ENCODE measurements at regions not wholly inside any gene's neighbourhood (a gene's known extent, or its start where the extent isn't known, plus 50 kb on each side); places are given as distances from the start of the nearest gene placed in this dataset.
A peak's percentile ranks its signal among the peaks of the same experiment; 100 is the strongest.

GRCh38 chr3:3635109-3635508, 164.1 kb upstream of the LRRN1 start:
- no CpG with 5 or more reads among the region's 1 CpG for WGBS (ENCODE audit: insufficient coverage)
- no peaks in the 10 kb centered on the region for H3K4me1 ChIP-seq (ENCODE audit: control insufficient read depth, insufficient read depth, low read length)
- no peak overlapping the region for H3K4me3 ChIP-seq (ENCODE audit: low read depth, low read length)
- no peak overlapping the region for H3K27ac ChIP-seq (ENCODE audit: low read depth, low read length)
- no peaks in the 10 kb centered on the region for H3K36me3 ChIP-seq (ENCODE audit: control insufficient read depth, insufficient read depth, low read length)
- no peaks in the 10 kb centered on the region for H3K27me3 ChIP-seq (ENCODE audit: control insufficient read depth, insufficient read depth, low read length)
- no peaks in the 10 kb centered on the region for H3K9me3 ChIP-seq (ENCODE audit: control insufficient read depth, insufficient read depth, low read length)
- no peak for DNase-seq (ENCODE audit: low read depth in 4 of 6, low spot score in 6 of 6)

GRCh38 chr3:3634326-3634725, 164.9 kb upstream of the LRRN1 start:
- Histone ChIP-seq H3K36me3 (ENCODE audit: control insufficient read depth, insufficient read depth, low read length) (no peaks in the 10 kb centered on the region), H3K9me3 (ENCODE audit: control insufficient read depth, insufficient read depth, low read length) (no peaks in the 10 kb centered on the region), H3K27me3 (ENCODE audit: control insufficient read depth, insufficient read depth, low read length) (no peaks in the 10 kb centered on the region), H3K4me3 (ENCODE audit: low read depth, low read length) (no peak overlapping the region), H3K4me1 (ENCODE audit: control insufficient read depth, insufficient read depth, low read length) (no peaks in the 10 kb centered on the region), H3K27ac (ENCODE audit: low read depth, low read length) (no peak overlapping the region)
- WGBS (ENCODE audit: insufficient coverage): 94% methylated on average over 6 of the region's 6 CpGs
- no peak for DNase-seq (ENCODE audit: low read depth in 4 of 6, low spot score in 6 of 6)

GRCh38 chr3:3633761-3634160, 165.5 kb upstream of the LRRN1 start:
- no peak overlapping the region for H3K27ac ChIP-seq (ENCODE audit: low read depth, low read length)
- no peaks in the 10 kb centered on the region for H3K4me1 ChIP-seq (ENCODE audit: control insufficient read depth, insufficient read depth, low read length)
- H3K27me3 ChIP-seq (ENCODE audit: control insufficient read depth, insufficient read depth, low read length): no peaks in the 10 kb centered on the region
- no peak for DNase-seq (ENCODE audit: low read depth in 4 of 6, low spot score in 6 of 6)
- H3K9me3 ChIP-seq (ENCODE audit: control insufficient read depth, insufficient read depth, low read length): no peaks in the 10 kb centered on the region
- 100% methylated on average over 1 of the region's 2 CpGs for WGBS (ENCODE audit: insufficient coverage)
- H3K36me3 ChIP-seq (ENCODE audit: control insufficient read depth, insufficient read depth, low read length): no peaks in the 10 kb centered on the region
- no peak overlapping the region for H3K4me3 ChIP-seq (ENCODE audit: low read depth, low read length)

GRCh38 chr3:3632449-3632848, 166.8 kb upstream of the LRRN1 start:
- WGBS (ENCODE audit: insufficient coverage): no CpG with 5 or more reads among the region's 2 CpGs
- no peaks in the 10 kb centered on the region for H3K4me1 ChIP-seq (ENCODE audit: control insufficient read depth, insufficient read depth, low read length)
- H3K27me3 ChIP-seq (ENCODE audit: control insufficient read depth, insufficient read depth, low read length): no peaks in the 10 kb centered on the region
- H3K36me3 ChIP-seq (ENCODE audit: control insufficient read depth, insufficient read depth, low read length): no peaks in the 10 kb centered on the region
- H3K9me3 ChIP-seq (ENCODE audit: control insufficient read depth, insufficient read depth, low read length): no peaks in the 10 kb centered on the region
- no peak for DNase-seq (ENCODE audit: low read depth in 4 of 6, low spot score in 6 of 6)
- H3K27ac ChIP-seq (ENCODE audit: low read depth, low read length): no peak overlapping the region
- no peak overlapping the region for H3K4me3 ChIP-seq (ENCODE audit: low read depth, low read length)

- no CpG with 5 or more reads among the region's 4 CpGs for WGBS (ENCODE audit: insufficient coverage)
- Histone ChIP-seq H3K27me3 (ENCODE audit: control insufficient read depth, insufficient read depth, low read length) (no peaks in the 10 kb centered on the region), H3K4me1 (ENCODE audit: control insufficient read depth, insufficient read depth, low read length) (no peaks in the 10 kb centered on the region), H3K9me3 (ENCODE audit: control insufficient read depth, insufficient read depth, low read length) (no peaks in the 10 kb centered on the region), H3K36me3 (ENCODE audit: control insufficient read depth, insufficient read depth, low read length) (no peaks in the 10 kb centered on the region), H3K27ac (ENCODE audit: low read depth, low read length) (no peak overlapping the region), H3K4me3 (ENCODE audit: low read depth, low read length) (no peak overlapping the region)
- no peak for DNase-seq (ENCODE audit: low read depth in 4 of 6, low spot score in 6 of 6)
These were observed 168.1 kb upstream of the LRRN1 start for GRCh38 chr3:3631114-3631513.

GRCh38 chr3:3629911-3630310, 169.3 kb upstream of the LRRN1 start:
- DNase-seq (ENCODE audit: low read depth in 4 of 6, low spot score in 6 of 6): no peak
- Histone ChIP-seq H3K4me3 (ENCODE audit: low read depth, low read length) (no peak overlapping the region), H3K36me3 (ENCODE audit: control insufficient read depth, insufficient read depth, low read length) (no peaks in the 10 kb centered on the region), H3K4me1 (ENCODE audit: control insufficient read depth, insufficient read depth, low read length) (no peaks in the 10 kb centered on the region), H3K27me3 (ENCODE audit: control insufficient read depth, insufficient read depth, low read length) (no peaks in the 10 kb centered on the region), H3K9me3 (ENCODE audit: control insufficient read depth, insufficient read depth, low read length) (no peaks in the 10 kb centered on the region), H3K27ac (ENCODE audit: low read depth, low read length) (no peak overlapping the region)

- DNase-seq (ENCODE audit: low read depth in 4 of 6, low spot score in 6 of 6): no peak
- Histone ChIP-seq H3K4me3 (ENCODE audit: low read depth, low read length) (no peak overlapping the region), H3K36me3 (ENCODE audit: control insufficient read depth, insufficient read depth, low read length) (no peaks in the 10 kb centered on the region), H3K4me1 (ENCODE audit: control insufficient read depth, insufficient read depth, low read length) (no peaks in the 10 kb centered on the region), H3K27ac (ENCODE audit: low read depth, low read length) (no peak overlapping the region), H3K9me3 (ENCODE audit: control insufficient read depth, insufficient read depth, low read length) (no peaks in the 10 kb centered on the region), H3K27me3 (ENCODE audit: control insufficient read depth, insufficient read depth, low read length) (no peaks in the 10 kb centered on the region)
- WGBS (ENCODE audit: insufficient coverage): 94% methylated on average over 2 of the region's 3 CpGs
These were observed 170.4 kb upstream of the LRRN1 start for GRCh38 chr3:3628676-3629328.

DNA sequence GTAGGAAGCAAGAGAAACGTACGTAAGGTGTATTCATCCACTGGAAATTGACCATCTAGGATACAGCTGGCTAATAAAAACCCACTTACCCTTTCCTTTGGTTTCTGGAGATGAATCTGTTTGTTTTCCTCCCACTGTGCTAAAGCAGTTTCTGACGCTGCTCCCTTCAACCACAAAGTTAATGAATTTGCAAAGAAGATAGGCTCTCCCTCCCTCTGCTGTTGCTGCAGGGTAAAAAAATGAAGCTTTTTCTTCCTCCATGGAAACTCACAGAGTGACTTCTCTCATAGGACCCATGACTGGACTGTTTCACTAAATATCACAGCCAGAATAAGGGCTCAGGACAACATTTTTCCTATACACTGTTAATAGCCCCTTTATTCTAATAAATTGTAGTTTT, 172.1 kb upstream of the LRRN1 start:
- H3K27ac ChIP-seq (ENCODE audit: low read depth, low read length): no peak overlapping the region
- H3K4me3 ChIP-seq (ENCODE audit: low read depth, low read length): no peak overlapping the region
- peak in 3 of 6 donors; percentile 15 to 83 (median 21) for DNase-seq (ENCODE audit: low read depth in 4 of 6, low spot score in 6 of 6)
- H3K4me1 ChIP-seq (ENCODE audit: control insufficient read depth, insufficient read depth, low read length): no peaks in the 10 kb centered on the region
- H3K27me3 ChIP-seq (ENCODE audit: control insufficient read depth, insufficient read depth, low read length): no peaks in the 10 kb centered on the region
- H3K36me3 ChIP-seq (ENCODE audit: control insufficient read depth, insufficient read depth, low read length): no peaks in the 10 kb centered on the region
- no CpG with 5 or more reads among the region's 3 CpGs for WGBS (ENCODE audit: insufficient coverage)
- H3K9me3 ChIP-seq (ENCODE audit: control insufficient read depth, insufficient read depth, low read length): no peaks in the 10 kb centered on the region

GRCh38 chr3:3625544-3626271, 173.5 kb upstream of the LRRN1 start:
- Histone ChIP-seq H3K4me3 (ENCODE audit: low read depth, low read length) (no peak overlapping the region), H3K27ac (ENCODE audit: low read depth, low read length) (no peak overlapping the region), H3K27me3 (ENCODE audit: control insufficient read depth, insufficient read depth, low read length) (no peaks in the 10 kb centered on the region), H3K36me3 (ENCODE audit: control insufficient read depth, insufficient read depth, low read length) (no peaks in the 10 kb centered on the region), H3K4me1 (ENCODE audit: control insufficient read depth, insufficient read depth, low read length) (no peaks in the 10 kb centered on the region), H3K9me3 (ENCODE audit: control insufficient read depth, insufficient read depth, low read length) (no peaks in the 10 kb centered on the region)
- no peak for DNase-seq (ENCODE audit: low read depth in 4 of 6, low spot score in 6 of 6)
- 96% methylated on average over 2 of the region's 4 CpGs for WGBS (ENCODE audit: insufficient coverage)

DNA sequence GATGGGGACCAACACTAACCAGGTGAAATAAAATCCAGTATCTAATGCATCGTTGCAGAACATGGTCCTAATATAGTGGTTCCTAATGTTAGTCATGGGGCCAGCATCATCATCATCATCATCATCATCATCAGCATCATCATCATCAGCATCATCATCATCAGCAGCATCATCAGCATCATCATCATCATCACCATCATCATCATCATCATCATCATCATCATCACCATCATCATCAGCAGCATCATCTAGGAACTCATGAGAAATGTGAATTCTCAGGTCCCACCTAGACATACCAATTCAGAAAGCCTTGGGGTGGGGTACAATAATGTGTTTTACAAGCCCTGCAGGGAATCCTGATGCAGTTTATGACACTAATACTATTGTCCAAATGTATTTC, 179.4 kb upstream of the LRRN1 start:
- H3K9me3 ChIP-seq (ENCODE audit: control insufficient read depth, insufficient read depth, low read length): no peaks in the 10 kb centered on the region
- H3K4me3 ChIP-seq (ENCODE audit: low read depth, low read length): no peak overlapping the region
- 100% methylated on average over 1 of the region's 1 CpG for WGBS (ENCODE audit: insufficient coverage)
- H3K4me1 ChIP-seq (ENCODE audit: control insufficient read depth, insufficient read depth, low read length): no peaks in the 10 kb centered on the region
- H3K27ac ChIP-seq (ENCODE audit: low read depth, low read length): no peak overlapping the region
- no peak for DNase-seq (ENCODE audit: low read depth in 4 of 6, low spot score in 6 of 6)
- no peaks in the 10 kb centered on the region for H3K36me3 ChIP-seq (ENCODE audit: control insufficient read depth, insufficient read depth, low read length)
- H3K27me3 ChIP-seq (ENCODE audit: control insufficient read depth, insufficient read depth, low read length): no peaks in the 10 kb centered on the region

All from spinal cord (tissue), 9 donors.